HCT116 (cell line): ENCODE measurements at regions not wholly inside any gene's neighbourhood (a gene's known extent, or its start where the extent isn't known, plus 50 kb on each side); places are given as distances from the start of the nearest gene placed in this dataset.

Experiments
- EGR1 ChIP-seq: IDR thresholded peaks from 2 replicates; pipeline ENCODE4 v1.6.1; 2012; ENCODE audit warnings: low read depth
- EZH2 ChIP-seq: fragments of 200-600 bp; sonication (generic); IDR thresholded peaks from 2 replicates; pipeline ENCODE4 v1.6.1; 2017; ENCODE audit warnings: antibody characterized with exemption, mixed run types
- EZH2phosphoT487 ChIP-seq: fragments of 200-600 bp; IDR thresholded peaks from 2 replicates; pipeline ENCODE4 v1.6.1; 2018; ENCODE audit warnings: antibody characterized with exemption, borderline replicate concordance
- POLR2AphosphoS5 ChIP-seq: IDR thresholded peaks from 2 replicates; pipeline ENCODE4 v1.6.1; 2011; ENCODE audit warnings: mild to moderate bottlenecking, low read depth, low read length, moderate library complexity
- SRF ChIP-seq: IDR thresholded peaks from 2 replicates; pipeline ENCODE4 v1.6.1; 2012; ENCODE audit warnings: low read depth
- TF ChIP-seq, protein P1 (sequence below), 3 experiments: fragments of 200-600 bp in 1 of 3; sonication (generic) in 1 of 3; IDR thresholded peaks in 2 of 3; conservative IDR thresholded peaks in 1 of 3; 2 replicates each; pipeline ENCODE4 v1.5.1; 2012 to 2017; ENCODE audit warnings: low read depth in 2 of 3, low read length in 2 of 3, antibody characterized with exemption in 1 of 3, borderline replicate concordance in 1 of 3, control low read depth in 1 of 3, mild to moderate bottlenecking in 1 of 3, mixed read lengths in 1 of 3, mixed run types in 1 of 3, moderate library complexity in 1 of 3; ENCODE audit not compliant: insufficient read depth in 1 of 3
- TF ChIP-seq, protein P2 (sequence below): IDR thresholded peaks from 2 replicates; pipeline ENCODE4 v1.6.1; 2012

DNA sequence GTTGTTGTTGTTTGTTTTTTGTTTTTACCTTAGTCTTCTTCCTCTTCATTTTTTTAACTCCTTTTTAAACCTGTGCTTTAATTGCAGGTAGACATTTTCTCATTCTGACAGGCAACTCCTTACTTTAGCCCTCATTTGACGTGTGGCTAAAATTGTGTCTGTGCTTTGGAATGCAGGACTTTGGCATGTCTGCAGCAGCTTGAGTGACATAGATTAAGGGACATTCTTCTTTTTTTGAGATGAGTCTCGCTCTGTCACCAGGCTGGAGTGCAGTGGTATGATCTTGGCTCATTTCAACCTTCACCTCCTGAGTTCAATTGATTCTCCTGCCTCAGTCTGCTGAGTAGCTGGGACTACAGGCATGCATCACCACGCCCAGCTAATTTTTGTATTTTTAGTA is 100.8 kb downstream of the FAT3 start:
- TF ChIP-seq EGR1 (no peak), EZH2 (no peak), POLR2AphosphoS5 (no peak), SRF (no peak), EZH2phosphoT487 (no peak)
- TF ChIP-seq, protein P1, sequence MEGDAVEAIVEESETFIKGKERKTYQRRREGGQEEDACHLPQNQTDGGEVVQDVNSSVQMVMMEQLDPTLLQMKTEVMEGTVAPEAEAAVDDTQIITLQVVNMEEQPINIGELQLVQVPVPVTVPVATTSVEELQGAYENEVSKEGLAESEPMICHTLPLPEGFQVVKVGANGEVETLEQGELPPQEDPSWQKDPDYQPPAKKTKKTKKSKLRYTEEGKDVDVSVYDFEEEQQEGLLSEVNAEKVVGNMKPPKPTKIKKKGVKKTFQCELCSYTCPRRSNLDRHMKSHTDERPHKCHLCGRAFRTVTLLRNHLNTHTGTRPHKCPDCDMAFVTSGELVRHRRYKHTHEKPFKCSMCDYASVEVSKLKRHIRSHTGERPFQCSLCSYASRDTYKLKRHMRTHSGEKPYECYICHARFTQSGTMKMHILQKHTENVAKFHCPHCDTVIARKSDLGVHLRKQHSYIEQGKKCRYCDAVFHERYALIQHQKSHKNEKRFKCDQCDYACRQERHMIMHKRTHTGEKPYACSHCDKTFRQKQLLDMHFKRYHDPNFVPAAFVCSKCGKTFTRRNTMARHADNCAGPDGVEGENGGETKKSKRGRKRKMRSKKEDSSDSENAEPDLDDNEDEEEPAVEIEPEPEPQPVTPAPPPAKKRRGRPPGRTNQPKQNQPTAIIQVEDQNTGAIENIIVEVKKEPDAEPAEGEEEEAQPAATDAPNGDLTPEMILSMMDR (IDR thresholded peaks at IDR 0.05 in 2 of 3, conservative IDR thresholded peaks at IDR 0.05 in 1 of 3; ENCODE audit: borderline replicate concordance in 1 of 3, insufficient read depth in 1 of 3, low read depth in 2 of 3, low read length in 2 of 3): no peak
- TF ChIP-seq, protein P2, sequence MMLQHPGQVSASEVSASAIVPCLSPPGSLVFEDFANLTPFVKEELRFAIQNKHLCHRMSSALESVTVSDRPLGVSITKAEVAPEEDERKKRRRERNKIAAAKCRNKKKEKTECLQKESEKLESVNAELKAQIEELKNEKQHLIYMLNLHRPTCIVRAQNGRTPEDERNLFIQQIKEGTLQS: no peak
